OCI-LY7 (cell line): ENCODE measurements at regions not wholly inside any gene's neighbourhood (a gene's known extent, or its start where the extent isn't known, plus 50 kb on each side); places are given as distances from the start of the nearest gene placed in this dataset.

Experiments used
- BruUV-seq: library from RNA; stranded (reverse); fragments of 400-500 nt; replicated peaks from 2 replicates; lab custom pipeline; 2021; lab: Mats Ljungman, UMichigan
- CTCF ChIA-PET: fragments of 300-600 bp; sonication (Branson Sonifier 250); formaldehyde crosslinking; loops from one replicate; lab custom pipeline; 2022; ENCODE audit warnings: antibody characterized with exemption; ENCODE audit not compliant: unreplicated experiment; lab: Charles Lee
- POLR2A ChIA-PET: fragments of 300-600 bp; sonication (Branson Sonifier 250); formaldehyde crosslinking; loops from one replicate; lab custom pipeline; 2022; ENCODE audit warnings: antibody characterized with exemption; lab: Charles Lee
- DNase-seq: peaks from one replicate; pipeline ENCODE4 v3.0.0-alpha.2; 2015; ENCODE audit warnings: low spot score
- H2AFZ ChIP-seq: fragments of 200-600 bp; sonication (generic), shearing (Covaris generic); 2 replicates; pipeline ENCODE4 v1.6.1; 2014; ENCODE audit warnings: mild to moderate bottlenecking, antibody characterized with exemption, low read length, moderate library complexity
- H3K27ac ChIP-seq: fragments of 200-600 bp; sonication (generic); 2 replicates; pipeline ENCODE4 v1.5.1; 2014; ENCODE audit warnings: mixed run types, low read depth, mild to moderate bottlenecking, moderate library complexity, low read length, inconsistent platforms; ENCODE audit not compliant: poor library complexity, severe bottlenecking
- H3K36me3 ChIP-seq: fragments of 200-600 bp; sonication (generic); 2 replicates; pipeline ENCODE4 v1.6.1; 2014; ENCODE audit warnings: mild to moderate bottlenecking, antibody characterized with exemption, low read length, moderate library complexity, mixed read lengths; ENCODE audit not compliant: insufficient read depth
- H3K4me1 ChIP-seq: fragments of 200-600 bp; sonication (generic); 2 replicates; pipeline ENCODE4 v1.5.1; 2014; ENCODE audit warnings: mild to moderate bottlenecking, low read length; ENCODE audit not compliant: insufficient read depth, poor library complexity, severe bottlenecking
- H3K4me2 ChIP-seq: fragments of 200-600 bp; sonication (generic); 2 replicates; pipeline ENCODE4 v1.6.1; 2014; ENCODE audit warnings: mild to moderate bottlenecking, low read length
- H3K4me3 ChIP-seq: fragments of 200-600 bp; sonication (generic); 2 replicates; pipeline ENCODE4 v1.5.1; 2014; ENCODE audit warnings: mild to moderate bottlenecking, low read depth, low read length; ENCODE audit not compliant: poor library complexity, severe bottlenecking
- H3K79me2 ChIP-seq: fragments of 200-600 bp; sonication (generic); 2 replicates; pipeline ENCODE4 v1.6.1; 2016; ENCODE audit warnings: low read depth, mild to moderate bottlenecking, low read length, moderate library complexity, mixed read lengths; ENCODE audit not compliant: insufficient read depth
- H3K9me2 ChIP-seq: fragments of 200-600 bp; sonication (generic); 2 replicates; pipeline ENCODE4 v1.6.1; 2016; ENCODE audit warnings: mild to moderate bottlenecking, low read length, mixed read lengths; ENCODE audit not compliant: insufficient read depth
- H3K9me3 ChIP-seq: fragments of 200-600 bp; sonication (generic); 2 replicates; pipeline ENCODE4 v1.6.1; 2014; ENCODE audit warnings: mild to moderate bottlenecking, mixed run types, low read length, mixed read lengths
- H4K20me1 ChIP-seq: fragments of 200-600 bp; sonication (generic); 2 replicates; pipeline ENCODE4 v1.6.1; 2014; ENCODE audit warnings: mild to moderate bottlenecking, antibody characterized with exemption, low read length, moderate library complexity, mixed read lengths; ENCODE audit not compliant: insufficient read depth
- EZH2phosphoT487 ChIP-seq: fragments of 200-600 bp; sonication (generic); IDR thresholded peaks from 2 replicates; pipeline ENCODE4 v1.6.1; 2018; ENCODE audit warnings: low read depth, borderline replicate concordance, mild to moderate bottlenecking, mixed run types, antibody characterized with exemption, low read length, moderate library complexity, mixed read lengths
- intact Hi-C: fragments of 100-400 bp; cut with micrococcal nuclease; formaldehyde crosslinking; loops from one replicate; pipeline ENCODE4 v1.10.0; 2022; ENCODE audit not compliant: unreplicated experiment
- TF ChIP-seq, protein P1 (sequence below): fragments of 200-600 bp; sonication (generic); conservative IDR thresholded peaks from 2 replicates; pipeline ENCODE4 v1.5.1; 2014; ENCODE audit warnings: mild to moderate bottlenecking, antibody characterized with exemption, low read length, moderate library complexity, mixed read lengths

- TF ChIP-seq, protein P1, sequence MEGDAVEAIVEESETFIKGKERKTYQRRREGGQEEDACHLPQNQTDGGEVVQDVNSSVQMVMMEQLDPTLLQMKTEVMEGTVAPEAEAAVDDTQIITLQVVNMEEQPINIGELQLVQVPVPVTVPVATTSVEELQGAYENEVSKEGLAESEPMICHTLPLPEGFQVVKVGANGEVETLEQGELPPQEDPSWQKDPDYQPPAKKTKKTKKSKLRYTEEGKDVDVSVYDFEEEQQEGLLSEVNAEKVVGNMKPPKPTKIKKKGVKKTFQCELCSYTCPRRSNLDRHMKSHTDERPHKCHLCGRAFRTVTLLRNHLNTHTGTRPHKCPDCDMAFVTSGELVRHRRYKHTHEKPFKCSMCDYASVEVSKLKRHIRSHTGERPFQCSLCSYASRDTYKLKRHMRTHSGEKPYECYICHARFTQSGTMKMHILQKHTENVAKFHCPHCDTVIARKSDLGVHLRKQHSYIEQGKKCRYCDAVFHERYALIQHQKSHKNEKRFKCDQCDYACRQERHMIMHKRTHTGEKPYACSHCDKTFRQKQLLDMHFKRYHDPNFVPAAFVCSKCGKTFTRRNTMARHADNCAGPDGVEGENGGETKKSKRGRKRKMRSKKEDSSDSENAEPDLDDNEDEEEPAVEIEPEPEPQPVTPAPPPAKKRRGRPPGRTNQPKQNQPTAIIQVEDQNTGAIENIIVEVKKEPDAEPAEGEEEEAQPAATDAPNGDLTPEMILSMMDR = no peak
- no peak for TF ChIP-seq EZH2phosphoT487
- Histone ChIP-seq H3K4me3 (no peak overlapping the region), H3K79me2 (no peaks in the 10 kb centered on the region), H3K27ac (no peak overlapping the region), H3K9me3 (peaks cover 23% of the 10 kb centered on the region), H2AFZ (no peak overlapping the region), H4K20me1 (no peaks in the 10 kb centered on the region), H3K4me1 (no peaks in the 10 kb centered on the region), H3K4me2 (no peak overlapping the region), H3K9me2 (no peaks in the 10 kb centered on the region), H3K36me3 (peaks cover 29% of the 10 kb centered on the region)
- no TSS peak for BruUV-seq
- CTCF ChIA-PET = no interaction called here
- no peak for DNase-seq
- intact Hi-C loops = no loop called here
- POLR2A ChIA-PET = no interaction called here
These were observed 89.4 kb downstream of the SLC25A15 start for GRCh38 chr13:40878823-40879222.
